H9 (cell line): ENCODE measurements at regions not wholly inside any gene's neighbourhood (a gene's known extent, or its start where the extent isn't known, plus 50 kb on each side); places are given as distances from the start of the nearest gene placed in this dataset.

ENCODE experiments used
- DNase-seq: peaks from one replicate; pipeline ENCODE4 v3.0.0-alpha.2; 2017
- H2AFZ ChIP-seq: one replicate; pipeline ENCODE4 v1.6.1; 2013; ENCODE audit warnings: mild to moderate bottlenecking, low read length, control low read depth, moderate library complexity
- H2AK5ac ChIP-seq: 2 replicates; pipeline ENCODE4 v1.6.1; 2013; ENCODE audit warnings: low read length, control low read depth, mixed read lengths; ENCODE audit not compliant: insufficient read length
- H2BK120ac ChIP-seq: one replicate; pipeline ENCODE4 v1.6.1; 2013; ENCODE audit warnings: low read depth, mild to moderate bottlenecking, low read length, control low read depth, inconsistent platforms; ENCODE audit not compliant: poor library complexity, severe bottlenecking
- H2BK12ac ChIP-seq: 2 replicates; pipeline ENCODE4 v1.6.1; 2013; ENCODE audit warnings: low read length, control low read depth, mixed read lengths, low read depth; ENCODE audit not compliant: insufficient read length
- H2BK15ac ChIP-seq: 2 replicates; pipeline ENCODE4 v1.6.1; 2013; ENCODE audit warnings: low read depth, low read length, control low read depth
- H2BK20ac ChIP-seq: one replicate; pipeline ENCODE4 v1.6.1; 2013; ENCODE audit warnings: low read depth, mild to moderate bottlenecking, low read length, control low read depth, inconsistent platforms; ENCODE audit not compliant: poor library complexity, severe bottlenecking
- H2BK5ac ChIP-seq: 2 replicates; pipeline ENCODE4 v1.6.1; 2013; ENCODE audit warnings: low read length, control low read depth, mixed read lengths; ENCODE audit not compliant: insufficient read length
- H3K14ac ChIP-seq: 2 replicates; pipeline ENCODE4 v1.6.1; 2013; ENCODE audit warnings: low read length, control low read depth; ENCODE audit not compliant: insufficient read depth
- H3K18ac ChIP-seq: 2 replicates; pipeline ENCODE4 v1.6.1; 2013; ENCODE audit warnings: low read depth, mild to moderate bottlenecking, mixed read lengths, low read length, control low read depth; ENCODE audit not compliant: insufficient read length
- H3K23ac ChIP-seq: 2 replicates; pipeline ENCODE4 v1.6.1; 2013; ENCODE audit warnings: low read length, control low read depth, mixed read lengths, low read depth; ENCODE audit not compliant: insufficient read length
- H3K23me2 ChIP-seq: 2 replicates; pipeline ENCODE4 v1.6.1; 2013; ENCODE audit warnings: low read depth, mild to moderate bottlenecking, mixed read lengths, low read length, control low read depth; ENCODE audit not compliant: insufficient read length, poor library complexity, severe bottlenecking
- H3K27ac ChIP-seq: 2 replicates; pipeline ENCODE4 v1.5.1; 2013; ENCODE audit warnings: low read length, control low read depth, mixed read lengths, low read depth; ENCODE audit not compliant: insufficient read length
- H3K27me3 ChIP-seq: 2 replicates; pipeline ENCODE4 v1.6.1; 2013; ENCODE audit warnings: low read length, control low read depth, inconsistent platforms; ENCODE audit not compliant: insufficient read depth
- H3K4ac ChIP-seq: 2 replicates; pipeline ENCODE4 v1.6.1; 2013; ENCODE audit warnings: low read depth, mild to moderate bottlenecking, control low read depth, inconsistent platforms, low read length, moderate library complexity
- H3K4me1 ChIP-seq: 2 replicates; pipeline ENCODE4 v1.6.1; 2013; ENCODE audit warnings: low read length, control low read depth, inconsistent platforms; ENCODE audit not compliant: insufficient read depth
- H3K4me2 ChIP-seq: 2 replicates; pipeline ENCODE4 v1.6.1; 2013; ENCODE audit warnings: low read length, control low read depth, mixed read lengths; ENCODE audit not compliant: insufficient read length, insufficient read depth
- H3K56ac ChIP-seq: 2 replicates; pipeline ENCODE4 v1.6.1; 2013; ENCODE audit warnings: low read depth, mild to moderate bottlenecking, mixed read lengths, low read length, control low read depth; ENCODE audit not compliant: insufficient read length
- H3K79me1 ChIP-seq: 2 replicates; pipeline ENCODE4 v1.6.1; 2013; ENCODE audit warnings: low read depth, mild to moderate bottlenecking, moderate library complexity, low read length, control low read depth, inconsistent platforms; ENCODE audit not compliant: insufficient read depth, poor library complexity, severe bottlenecking
- H3K79me2 ChIP-seq: 2 replicates; pipeline ENCODE4 v1.6.1; 2013; ENCODE audit warnings: low read length, control low read depth, inconsistent platforms; ENCODE audit not compliant: insufficient read depth
- H3K9ac ChIP-seq: 2 replicates; pipeline ENCODE4 v1.6.1; 2013; ENCODE audit warnings: low read length, control low read depth, mixed read lengths; ENCODE audit not compliant: insufficient read length; ENCODE audit errors: extremely low read depth
- H3K9me3 ChIP-seq: one replicate; pipeline ENCODE4 v1.6.1; 2013; ENCODE audit warnings: low read depth, low read length, inconsistent platforms; ENCODE audit not compliant: control insufficient read depth
- H3T11ph ChIP-seq: one replicate; pipeline ENCODE4 v1.6.1; 2013; ENCODE audit warnings: mild to moderate bottlenecking, low read length, control low read depth, inconsistent platforms
- H4K20me1 ChIP-seq: one replicate; pipeline ENCODE4 v1.6.1; 2013; ENCODE audit not compliant: control insufficient read depth, insufficient read length, insufficient read depth
- H4K5ac ChIP-seq: 2 replicates; pipeline ENCODE4 v1.6.1; 2013; ENCODE audit warnings: low read depth, mild to moderate bottlenecking, mixed read lengths, low read length, control low read depth; ENCODE audit not compliant: insufficient read length
- H4K8ac ChIP-seq: replicated peaks from 2 replicates; pipeline ENCODE4 v1.6.1; 2013; ENCODE audit warnings: low read length, control low read depth, mixed read lengths, low read depth; ENCODE audit not compliant: insufficient read length
- H4K91ac ChIP-seq: 2 replicates; pipeline ENCODE4 v1.6.1; 2013; ENCODE audit warnings: low read depth, mild to moderate bottlenecking, moderate library complexity, mixed read lengths, low read length, control low read depth; ENCODE audit not compliant: insufficient read length
- H3K27ac Mint-ChIP-seq, 3 experiments: 2 replicates in 2 of 3; 3 replicates in 1 of 3; pipeline ENCODE4 v1.8.0; 2020 to 2021; ENCODE audit warnings: mixed read lengths in 3 of 3, mild to moderate bottlenecking in 1 of 3, moderate library complexity in 1 of 3
- H3K27me3 Mint-ChIP-seq: 2 replicates; pipeline ENCODE4 v1.8.0; 2021; ENCODE audit warnings: low read depth, mild to moderate bottlenecking, moderate library complexity, mixed read lengths
- H3K36me3 Mint-ChIP-seq, 3 experiments: 2 replicates in 2 of 3; 3 replicates in 1 of 3; pipeline ENCODE4 v1.8.0; 2020 to 2021; ENCODE audit warnings: low read depth in 3 of 3, mixed read lengths in 3 of 3; ENCODE audit not compliant: insufficient read depth in 1 of 3
- H3K4me1 Mint-ChIP-seq, 2 experiments: 2 replicates each; pipeline ENCODE4 v1.8.0; 2020; ENCODE audit warnings: mixed read lengths in 2 of 2
- H3K4me3 Mint-ChIP-seq, 2 experiments: 2 replicates in 1 of 2; 3 replicates in 1 of 2; pipeline ENCODE4 v1.8.0; 2020 to 2021; ENCODE audit warnings: mild to moderate bottlenecking in 2 of 2, mixed read lengths in 2 of 2, moderate library complexity in 1 of 2
- H3K9me3 Mint-ChIP-seq, 2 experiments: 2 replicates in 1 of 2; 3 replicates in 1 of 2; pipeline ENCODE4 v1.8.0; 2020; ENCODE audit warnings: mild to moderate bottlenecking in 2 of 2, mixed read lengths in 2 of 2, moderate library complexity in 1 of 2
- CTCF ChIP-seq: fragments of 200-600 bp; sonication (generic); conservative IDR thresholded peaks from 3 replicates; pipeline ENCODE4 v1.8.0; 2021; ENCODE audit warnings: antibody characterized with exemption, mild to moderate bottlenecking
- WGBS: extraction: QIAGEN DNeasy Blood & Tissue Kit; methylation state at CpG from one replicate; pipeline ENCODE4 v1.1.7; 2013; ENCODE audit warnings: missing lambda C conversion rate, low lambda C conversion rate, mixed read lengths; ENCODE audit not compliant: insufficient read length; ENCODE audit errors: extremely low coverage; 5-methylcytosine and 5-hydroxymethylcytosine counted together

DNA sequence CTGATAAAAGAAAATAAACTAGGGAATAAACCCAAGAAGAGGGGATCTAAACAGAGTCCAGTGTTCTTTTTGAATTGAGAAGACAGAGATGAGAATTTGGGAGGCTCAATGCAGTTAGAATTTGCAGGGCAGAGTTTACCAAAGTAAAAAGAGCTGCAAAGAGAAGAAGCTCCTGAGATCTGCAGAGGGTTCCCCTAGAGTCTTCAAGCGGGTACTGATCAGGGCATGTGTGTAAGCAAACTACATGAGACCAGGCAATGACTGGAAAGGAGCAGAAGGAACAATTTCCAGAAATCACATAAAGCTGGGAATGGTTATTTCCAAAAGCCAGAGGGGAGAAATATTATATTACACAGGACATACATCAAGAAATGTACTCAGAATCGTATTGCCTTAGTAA is 58.1 kb upstream of the TES start:
- no peak overlapping the region for H4K5ac ChIP-seq
- Mint-ChIP-seq H3K4me3 (no peak overlapping the region), H3K9me3 (no peaks in the 10 kb centered on the region), H3K4me1 (peaks cover 2 to 7% of the 10 kb centered on the region in 2 experiments), H3K36me3 (no peaks in the 10 kb centered on the region), H3K27me3 (no peaks in the 10 kb centered on the region), H3K27ac (no peak overlapping the region)
- H3K23me2 ChIP-seq = no peaks in the 10 kb centered on the region
- H4K8ac ChIP-seq = no peak overlapping the region
- H3K4me2 ChIP-seq = no peak overlapping the region
- H2AFZ ChIP-seq = no peak overlapping the region
- H2BK120ac ChIP-seq = no peak overlapping the region
- H3K79me2 ChIP-seq = no peaks in the 10 kb centered on the region
- no peak for TF ChIP-seq CTCF
- H3K14ac ChIP-seq = no peak overlapping the region
- H3K4me1 ChIP-seq = no peaks in the 10 kb centered on the region
- no peak for DNase-seq
- no peaks in the 10 kb centered on the region for H3K79me1 ChIP-seq
- H2BK12ac ChIP-seq = no peak overlapping the region
- H3K56ac ChIP-seq = no peak overlapping the region
- no peaks in the 10 kb centered on the region for H4K20me1 ChIP-seq
- WGBS = no CpG with 5 or more reads among the region's 2 CpGs
- H4K91ac ChIP-seq = no peak overlapping the region
- no peak overlapping the region for H3T11ph ChIP-seq
- no peak overlapping the region for H2BK5ac ChIP-seq
- no peak overlapping the region for H3K27ac ChIP-seq
- H3K18ac ChIP-seq = no peak overlapping the region
- no peaks in the 10 kb centered on the region for H3K27me3 ChIP-seq
- H3K9ac ChIP-seq = no peak overlapping the region
- no peak overlapping the region for H2BK20ac ChIP-seq
- H2BK15ac ChIP-seq = no peak overlapping the region
- no peak overlapping the region for H3K4ac ChIP-seq
- H3K23ac ChIP-seq = no peak overlapping the region
- no peak overlapping the region for H2AK5ac ChIP-seq
- no peaks in the 10 kb centered on the region for H3K9me3 ChIP-seq
